HCT116 (cell line): ENCODE measurements at regions not wholly inside any gene's neighbourhood (a gene's known extent, or its start where the extent isn't known, plus 50 kb on each side); places are given as distances from the start of the nearest gene placed in this dataset.

Experiments
- ATAC-seq: fragments of 200-7000 bp; cut with Tn5 transposase; 2 replicates; pipeline ENCODE4 v1.9.1; 2020; ENCODE audit warnings: mild to moderate bottlenecking, moderate library complexity
- BruUV-seq: library from RNA; stranded (reverse); fragments of 400-500 nt; replicated peaks from 2 replicates; lab custom pipeline; 2021; lab: Mats Ljungman, UMichigan
- CTCF ChIA-PET: fragments of 300-600 bp; sonication (Branson Sonifier 250); formaldehyde crosslinking; loops from one replicate; lab custom pipeline; 2021; ENCODE audit warnings: antibody characterized with exemption; lab: Charles Lee
- POLR2A ChIA-PET: fragments of 300-600, 350-600 bp; sonication (Branson Sonifier 250); formaldehyde crosslinking; loops from one replicate; lab custom pipeline; 2021; ENCODE audit warnings: antibody characterized with exemption; lab: Charles Lee
- RAD21 ChIA-PET, 2 experiments: fragments of 300-600 bp; sonication (Branson Sonifier 250); formaldehyde crosslinking; loops; one replicate each; lab custom pipeline; 2023; ENCODE audit warnings: low total read pairs in 2 of 2; ENCODE audit not compliant: uncharacterized antibody in 2 of 2, unreplicated experiment in 2 of 2, low non-redundant PET in 1 of 2; lab: Charles Lee
- DNase-seq: peaks from one replicate; pipeline ENCODE4 v3.0.0-alpha.2; 2010; ENCODE audit warnings: low read depth, low spot score
- H2AFZ ChIP-seq: fragments of 200-600 bp; shearing (Covaris generic), sonication (generic); 2 replicates; pipeline ENCODE4 v1.6.1; 2017; ENCODE audit warnings: low read depth, mixed run types, mixed read lengths, antibody characterized with exemption, low read length; ENCODE audit not compliant: poor library complexity, severe bottlenecking
- H3K27ac ChIP-seq: 2 replicates; pipeline ENCODE4 v1.5.1; 2012; ENCODE audit warnings: low read depth, low read length
- H3K27me3 ChIP-seq: fragments of 200-600 bp; sonication (generic); 2 replicates; pipeline ENCODE4 v1.6.1; 2016; ENCODE audit warnings: mixed run types, low read length, mixed read lengths; ENCODE audit not compliant: insufficient read depth
- H3K36me3 ChIP-seq, 2 experiments: fragments of 200-500 bp in 1 of 2; fragments of 200-600 bp in 1 of 2; sonication (Bioruptor generic) in 1 of 2; sonication (generic) in 1 of 2; 2 replicates each; pipeline versions ENCODE4 v1.5.1 to v1.6.1; 2014 to 2016; ENCODE audit warnings: low read length in 2 of 2, inconsistent platforms in 1 of 2, mixed read lengths in 1 of 2, mixed run types in 1 of 2; ENCODE audit not compliant: insufficient read depth in 2 of 2, control insufficient read depth in 1 of 2
- H3K4me1 ChIP-seq, 2 experiments: fragments of 200-600 bp in 1 of 2; sonication (generic) in 1 of 2; 2 replicates each; pipeline versions ENCODE4 v1.5.1 to v1.6.1; 2012 to 2017; ENCODE audit warnings: low read length in 2 of 2, inconsistent platforms in 1 of 2, mild to moderate bottlenecking in 1 of 2, mixed read lengths in 1 of 2, mixed run types in 1 of 2, moderate library complexity in 1 of 2; ENCODE audit not compliant: insufficient read depth in 2 of 2, control insufficient read depth in 1 of 2
- H3K4me2 ChIP-seq: fragments of 200-600 bp; sonication (generic); 2 replicates; pipeline ENCODE4 v1.6.1; 2017; ENCODE audit warnings: mixed run types, low read length, mixed read lengths
- H3K4me3 ChIP-seq, 2 experiments: fragments of 200-600 bp in 1 of 2; sonication (generic) in 1 of 2; replicated peaks in 1 of 2; 2 replicates each; pipeline ENCODE4 v1.5.1; 2011 to 2016; ENCODE audit warnings: low read length in 2 of 2, control low read depth in 1 of 2, low read depth in 1 of 2, mild to moderate bottlenecking in 1 of 2, mixed read lengths in 1 of 2, mixed run types in 1 of 2
- H3K79me2 ChIP-seq: fragments of 200-600 bp; sonication (generic); 2 replicates; pipeline ENCODE4 v1.6.1; 2017; ENCODE audit warnings: mild to moderate bottlenecking, mixed run types, low read length, moderate library complexity, mixed read lengths; ENCODE audit not compliant: insufficient read depth
- H3K9ac ChIP-seq: fragments of 200-600 bp; sonication (generic); 2 replicates; pipeline ENCODE4 v1.6.1; 2016; ENCODE audit warnings: low read length, mixed read lengths
- H3K9me2 ChIP-seq: fragments of 200-600 bp; sonication (generic), shearing (Covaris generic); 2 replicates; pipeline ENCODE4 v1.6.1; 2017; ENCODE audit warnings: mixed run types, mild to moderate bottlenecking, moderate library complexity; ENCODE audit not compliant: insufficient read depth
- H3K9me3 ChIP-seq, 2 experiments: fragments of 200-500 bp in 1 of 2; fragments of 200-600 bp in 1 of 2; sonication (Bioruptor generic) in 1 of 2; sonication (generic) in 1 of 2; 2 replicates each; pipeline ENCODE4 v1.6.1; 2014 to 2017; ENCODE audit warnings: low read length in 2 of 2, mixed read lengths in 2 of 2, inconsistent platforms in 1 of 2, low read depth in 1 of 2, mild to moderate bottlenecking in 1 of 2, mixed run types in 1 of 2, moderate library complexity in 1 of 2; ENCODE audit not compliant: control insufficient read depth in 1 of 2, insufficient read depth in 1 of 2
- H4K20me1 ChIP-seq: fragments of 200-600 bp; sonication (generic), shearing (Covaris generic); 2 replicates; pipeline ENCODE4 v1.6.1; 2017; ENCODE audit warnings: mixed run types, mild to moderate bottlenecking, moderate library complexity; ENCODE audit not compliant: insufficient read depth
- ATF3 ChIP-seq: IDR thresholded peaks from 2 replicates; pipeline ENCODE4 v1.6.1; 2012
- CEBPB ChIP-seq: IDR thresholded peaks from 2 replicates; pipeline ENCODE4 v1.6.1; 2012; ENCODE audit warnings: low read depth
- CTCF ChIP-seq, 3 experiments: fragments of 200-600 bp in 1 of 3; sonication (generic) in 1 of 3; IDR thresholded peaks in 2 of 3; conservative IDR thresholded peaks in 1 of 3; 2 replicates each; pipeline ENCODE4 v1.5.1; 2012 to 2017; ENCODE audit warnings: low read depth in 2 of 3, low read length in 2 of 3, antibody characterized with exemption in 1 of 3, borderline replicate concordance in 1 of 3, control low read depth in 1 of 3, mild to moderate bottlenecking in 1 of 3, mixed read lengths in 1 of 3, mixed run types in 1 of 3, moderate library complexity in 1 of 3; ENCODE audit not compliant: insufficient read depth in 1 of 3
- EGR1 ChIP-seq: IDR thresholded peaks from 2 replicates; pipeline ENCODE4 v1.6.1; 2012; ENCODE audit warnings: low read depth
- EZH2 ChIP-seq: fragments of 200-600 bp; sonication (generic); IDR thresholded peaks from 2 replicates; pipeline ENCODE4 v1.6.1; 2017; ENCODE audit warnings: antibody characterized with exemption, mixed run types
- FOSL1 ChIP-seq: IDR thresholded peaks from 2 replicates; pipeline ENCODE4 v1.6.1; 2012; ENCODE audit warnings: low read depth
- MAX ChIP-seq: IDR thresholded peaks from 2 replicates; pipeline ENCODE4 v1.6.1; 2012
- POLR2A ChIP-seq: IDR thresholded peaks from 2 replicates; pipeline ENCODE4 v1.7.0; 2011; ENCODE audit warnings: borderline replicate concordance; ENCODE audit not compliant: insufficient read depth, insufficient read length; ENCODE audit errors: extremely low read depth
- POLR2AphosphoS5 ChIP-seq: IDR thresholded peaks from 2 replicates; pipeline ENCODE4 v1.6.1; 2011; ENCODE audit warnings: mild to moderate bottlenecking, low read depth, low read length, moderate library complexity
- REST ChIP-seq: IDR thresholded peaks from 2 replicates; pipeline ENCODE4 v1.6.1; 2012; ENCODE audit warnings: low read depth
- SP1 ChIP-seq: IDR thresholded peaks from 2 replicates; pipeline ENCODE4 v1.6.1; 2012; ENCODE audit warnings: low read depth
- SRF ChIP-seq: IDR thresholded peaks from 2 replicates; pipeline ENCODE4 v1.6.1; 2012; ENCODE audit warnings: low read depth
- TCF7L2 ChIP-seq: IDR thresholded peaks from 2 replicates; pipeline ENCODE4 v1.7.0; 2011; ENCODE audit warnings: borderline replicate concordance, inconsistent platforms; ENCODE audit not compliant: insufficient read depth, insufficient read length; ENCODE audit errors: extremely low read depth
- YY1 ChIP-seq: IDR thresholded peaks from 2 replicates; pipeline ENCODE4 v1.6.1; 2011; ENCODE audit warnings: low read length, low read depth, moderate library complexity, mild to moderate bottlenecking; ENCODE audit not compliant: insufficient replicate concordance; ENCODE audit errors: extremely low read depth
- ZFX ChIP-seq: fragments of 450-650 bp; IDR thresholded peaks from 2 replicates; pipeline ENCODE4 v1.6.1; 2017
- intact Hi-C: fragments of 100-400 bp; cut with micrococcal nuclease; formaldehyde crosslinking; loops from 2 replicates; pipeline ENCODE4 v1.10.0; 2022

- no peaks in the 10 kb centered on the region for H4K20me1 ChIP-seq
- ChIA-PET RAD21 (no interaction called here), CTCF (no interaction called here), POLR2A (no interaction called here)
- H3K79me2 ChIP-seq, result no peaks in the 10 kb centered on the region
- no peak overlapping the region for H3K4me3 ChIP-seq
- no peaks in the 10 kb centered on the region for H3K9me3 ChIP-seq
- no peak overlapping the region for H3K9ac ChIP-seq
- intact Hi-C loops, result no loop called here
- H3K36me3 ChIP-seq, result no peaks in the 10 kb centered on the region
- no peaks in the 10 kb centered on the region for H3K4me1 ChIP-seq
- TF ChIP-seq CTCF (IDR thresholded peaks at IDR 0.05 in 2 of 3, conservative IDR thresholded peaks at IDR 0.05 in 1 of 3; ENCODE audit: borderline replicate concordance in 1 of 3, insufficient read depth in 1 of 3, low read depth in 2 of 3, low read length in 2 of 3) (no peak), EGR1 (no peak), YY1 (no peak), EZH2 (no peak), POLR2A (no peak), TCF7L2 (no peak), ATF3 (no peak)
- H3K4me2 ChIP-seq, result no peak overlapping the region
- no peak overlapping the region for H3K27ac ChIP-seq
- no peak for DNase-seq
- H3K9me2 ChIP-seq, result no peaks in the 10 kb centered on the region
- no TSS peak for BruUV-seq
- peaks cover 57% of the 10 kb centered on the region for H3K27me3 ChIP-seq
- no peak for ATAC-seq
- H2AFZ ChIP-seq, result no peak overlapping the region
Observed at GRCh38 chr3:124149081-124149480, 157.2 kb upstream of the ROPN1 start.

GRCh38 chr3:124149771-124150170, 157.8 kb upstream of the ROPN1 start:
- ChIA-PET POLR2A (no interaction called here), RAD21 (no interaction called here), CTCF (no interaction called here)
- no peaks in the 10 kb centered on the region for H3K36me3 ChIP-seq
- no TSS peak for BruUV-seq
- no peak overlapping the region for H3K4me3 ChIP-seq
- intact Hi-C loops, result no loop called here
- no peaks in the 10 kb centered on the region for H3K9me3 ChIP-seq
- H3K27me3 ChIP-seq, result peaks cover 50% of the 10 kb centered on the region
- no peaks in the 10 kb centered on the region for H3K9me2 ChIP-seq
- ATAC-seq (no peak), DNase-seq (no peak)
- no peak overlapping the region for H3K27ac ChIP-seq
- H3K4me1 ChIP-seq, result no peaks in the 10 kb centered on the region
- H2AFZ ChIP-seq, result no peak overlapping the region
- no peak overlapping the region for H3K4me2 ChIP-seq
- H4K20me1 ChIP-seq, result no peaks in the 10 kb centered on the region
- no peaks in the 10 kb centered on the region for H3K79me2 ChIP-seq
- no peak overlapping the region for H3K9ac ChIP-seq
- no peak for TF ChIP-seq CEBPB
- no peak for TF ChIP-seq POLR2AphosphoS5
- no peak for TF ChIP-seq SP1
- TF ChIP-seq TCF7L2, result no peak
- no peak for TF ChIP-seq REST
- no peak for TF ChIP-seq ZFX
- TF ChIP-seq MAX, result no peak
- no peak for TF ChIP-seq FOSL1
- no peak for TF ChIP-seq SRF
